Trophoblast cell (in vitro differentiated cells and primary cell): ENCODE measurements at regions not wholly inside any gene's neighbourhood (a gene's known extent, or its start where the extent isn't known, plus 50 kb on each side); places are given as distances from the start of the nearest gene placed in this dataset.

ENCODE experiments used
- DNase-seq, 2 donors: peaks; one replicate each; pipeline ENCODE4 v3.0.0-alpha.2; 2016
- H2AFZ ChIP-seq: 2 replicates; pipeline ENCODE4 v1.6.1; 2013; ENCODE audit warnings: low read length, moderate library complexity, mild to moderate bottlenecking; ENCODE audit not compliant: insufficient read depth, poor library complexity
- H2AK5ac ChIP-seq: 2 replicates; pipeline ENCODE4 v1.6.1; 2013; ENCODE audit warnings: mild to moderate bottlenecking, low read length
- H2BK120ac ChIP-seq: 2 replicates; pipeline ENCODE4 v1.6.1; 2013; ENCODE audit warnings: low read length, mild to moderate bottlenecking, moderate library complexity; ENCODE audit not compliant: insufficient read depth, poor library complexity
- H2BK12ac ChIP-seq: 2 replicates; pipeline ENCODE4 v1.6.1; 2013; ENCODE audit warnings: mild to moderate bottlenecking, low read length, moderate library complexity
- H2BK5ac ChIP-seq: 2 replicates; pipeline ENCODE4 v1.6.1; 2013; ENCODE audit warnings: low read length, low read depth, moderate library complexity, mild to moderate bottlenecking; ENCODE audit not compliant: poor library complexity
- H3K14ac ChIP-seq: 2 replicates; pipeline ENCODE4 v1.6.1; 2013; ENCODE audit warnings: mild to moderate bottlenecking, low read length
- H3K18ac ChIP-seq: 2 replicates; pipeline ENCODE4 v1.6.1; 2013; ENCODE audit warnings: mild to moderate bottlenecking, low read length
- H3K23ac ChIP-seq: 2 replicates; pipeline ENCODE4 v1.6.1; 2013; ENCODE audit warnings: low read length
- H3K27ac ChIP-seq: 2 replicates; pipeline ENCODE4 v1.5.1; 2013; ENCODE audit warnings: low read depth, mild to moderate bottlenecking, inconsistent platforms, low read length, moderate library complexity
- H3K27me3 ChIP-seq: 2 replicates; pipeline ENCODE4 v1.6.1; 2013; ENCODE audit warnings: inconsistent platforms, mild to moderate bottlenecking, low read length, moderate library complexity; ENCODE audit not compliant: insufficient read depth
- H3K36me3 ChIP-seq, 2 experiments: 1 replicate in 1 of 2; 2 replicates in 1 of 2; pipeline ENCODE4 v1.6.1; 2013; ENCODE audit warnings: low read length in 2 of 2, mild to moderate bottlenecking in 2 of 2, moderate library complexity in 1 of 2; ENCODE audit not compliant: insufficient read depth in 2 of 2, control insufficient read depth in 1 of 2
- H3K4ac ChIP-seq: 2 replicates; pipeline ENCODE4 v1.6.1; 2013; ENCODE audit warnings: low read depth, mild to moderate bottlenecking, low read length, moderate library complexity
- H3K4me1 ChIP-seq, 2 experiments: 1 replicate in 1 of 2; 2 replicates in 1 of 2; pipeline ENCODE4 v1.6.1; 2013; ENCODE audit warnings: low read length in 2 of 2, mild to moderate bottlenecking in 2 of 2, moderate library complexity in 1 of 2; ENCODE audit not compliant: insufficient read depth in 2 of 2, control insufficient read depth in 1 of 2
- H3K4me2 ChIP-seq: 2 replicates; pipeline ENCODE4 v1.6.1; 2013; ENCODE audit warnings: inconsistent platforms, mild to moderate bottlenecking, low read length, moderate library complexity
- H3K4me3 ChIP-seq: 2 replicates; pipeline ENCODE4 v1.5.1; 2013; ENCODE audit warnings: mild to moderate bottlenecking, low read depth, low read length, inconsistent platforms
- H3K79me1 ChIP-seq: one replicate; pipeline ENCODE4 v1.6.1; 2013; ENCODE audit warnings: low read length
- H3K79me2 ChIP-seq: 2 replicates; pipeline ENCODE4 v1.6.1; 2013; ENCODE audit warnings: low read length, mild to moderate bottlenecking; ENCODE audit not compliant: control insufficient read depth, insufficient read depth, poor library complexity
- H3K9ac ChIP-seq: 2 replicates; pipeline ENCODE4 v1.6.1; 2013; ENCODE audit warnings: mild to moderate bottlenecking, low read length
- H3K9me3 ChIP-seq: 2 replicates; pipeline ENCODE4 v1.6.1; 2013; ENCODE audit warnings: low read depth, mild to moderate bottlenecking, control low read depth, inconsistent platforms, low read length; ENCODE audit not compliant: insufficient read depth
- H4K12ac ChIP-seq: 2 replicates; pipeline ENCODE4 v1.6.1; 2013; ENCODE audit warnings: low read depth, mild to moderate bottlenecking, low read length, moderate library complexity
- H4K8ac ChIP-seq: 2 replicates; pipeline ENCODE4 v1.6.1; 2013; ENCODE audit warnings: low read depth, mild to moderate bottlenecking, low read length, moderate library complexity
- H4K91ac ChIP-seq: one replicate; pipeline ENCODE4 v1.6.1; 2013; ENCODE audit warnings: low read depth, mild to moderate bottlenecking, low read length, moderate library complexity
- WGBS: extraction: QIAGEN DNeasy Blood & Tissue Kit; methylation state at CpG from one replicate; pipeline ENCODE4 v1.1.7; 2013; ENCODE audit warnings: missing lambda C conversion rate; ENCODE audit not compliant: insufficient read length, insufficient coverage; ENCODE audit errors: extremely low coverage; 5-methylcytosine and 5-hydroxymethylcytosine counted together

DNA sequence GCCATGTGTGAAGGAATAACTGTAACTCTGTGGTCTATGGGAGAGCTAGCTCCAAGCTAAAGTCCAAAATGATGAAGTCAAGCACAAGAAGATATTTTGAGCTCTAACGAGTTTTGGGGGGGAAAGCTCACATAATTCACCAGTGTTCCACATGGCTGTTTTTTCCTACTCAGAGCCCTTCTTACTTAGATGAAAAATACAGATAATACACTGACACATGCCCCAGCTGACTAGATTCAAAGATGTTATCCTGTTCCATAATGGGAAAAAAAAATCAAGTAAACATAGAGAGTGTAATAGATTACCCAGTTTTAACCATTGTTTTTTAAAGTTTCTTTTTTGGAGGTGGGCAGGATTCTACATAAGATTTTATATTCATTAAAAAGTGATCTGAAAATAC, 86.6 kb downstream of the PRLHR start:
- Histone ChIP-seq H4K8ac (no peak overlapping the region), H3K27ac (no peak overlapping the region), H2AK5ac (no peak overlapping the region), H3K79me1 (no peaks in the 10 kb centered on the region), H3K23ac (no peak overlapping the region), H3K18ac (no peak overlapping the region), H3K27me3 (no peaks in the 10 kb centered on the region), H3K4me2 (no peak overlapping the region), H2BK12ac (no peak overlapping the region), H3K4me1 (peaks cover 0 to 2% of the 10 kb centered on the region in 2 experiments), H3K9ac (no peak overlapping the region), H2BK5ac (no peak overlapping the region), H4K91ac (no peak overlapping the region), H2AFZ (no peak overlapping the region), H4K12ac (no peak overlapping the region), H3K4me3 (no peak overlapping the region), H3K14ac (no peak overlapping the region), H2BK120ac (no peak overlapping the region), H3K36me3 (no peaks in the 10 kb centered on the region), H3K9me3 (no peaks in the 10 kb centered on the region), H3K79me2 (no peaks in the 10 kb centered on the region), H3K4ac (no peak overlapping the region)
- WGBS: no CpG with 5 or more reads among the region's 1 CpG
- no peak for DNase-seq

DNA sequence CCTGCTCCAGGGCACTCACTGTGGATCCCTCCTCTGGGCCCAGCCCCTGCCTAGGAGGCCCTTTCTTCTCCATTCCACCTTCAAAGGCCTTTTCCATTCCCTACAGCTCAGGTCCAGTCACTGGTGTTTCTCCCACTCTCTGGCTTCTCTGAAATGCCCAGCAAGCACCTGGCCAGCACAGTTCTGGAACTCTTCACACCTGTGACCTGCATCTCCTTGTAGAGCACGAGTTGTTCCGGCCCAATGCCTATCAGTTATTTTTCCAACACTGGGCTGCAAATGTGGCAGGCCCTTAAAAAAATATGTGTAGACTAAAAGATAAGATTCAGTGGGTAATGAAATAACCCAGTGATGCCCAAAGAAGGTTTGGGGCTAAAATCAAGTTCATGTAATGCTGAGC, 87.1 kb downstream of the PRLHR start:
- no peaks in the 10 kb centered on the region for H3K79me1 ChIP-seq
- H3K9me3 ChIP-seq: no peaks in the 10 kb centered on the region
- no CpG with 5 or more reads among the region's 2 CpGs for WGBS
- no peak overlapping the region for H4K8ac ChIP-seq
- H2BK12ac ChIP-seq: no peak overlapping the region
- no peaks in the 10 kb centered on the region for H3K27me3 ChIP-seq
- no peak overlapping the region for H3K4me3 ChIP-seq
- H3K27ac ChIP-seq: no peak overlapping the region
- H4K12ac ChIP-seq: no peak overlapping the region
- H3K36me3 ChIP-seq: no peaks in the 10 kb centered on the region
- H2BK5ac ChIP-seq: no peak overlapping the region
- H3K14ac ChIP-seq: no peak overlapping the region
- no peak overlapping the region for H2AFZ ChIP-seq
- no peak overlapping the region for H4K91ac ChIP-seq
- no peak overlapping the region for H3K23ac ChIP-seq
- H3K9ac ChIP-seq: no peak overlapping the region
- no peak overlapping the region for H2BK120ac ChIP-seq
- H3K4me2 ChIP-seq: no peak overlapping the region
- H2AK5ac ChIP-seq: no peak overlapping the region
- no peak for DNase-seq
- H3K4me1 ChIP-seq: peaks cover 0 to 2% of the 10 kb centered on the region in 2 experiments
- H3K79me2 ChIP-seq: no peaks in the 10 kb centered on the region
- H3K4ac ChIP-seq: no peak overlapping the region
- no peak overlapping the region for H3K18ac ChIP-seq

DNA sequence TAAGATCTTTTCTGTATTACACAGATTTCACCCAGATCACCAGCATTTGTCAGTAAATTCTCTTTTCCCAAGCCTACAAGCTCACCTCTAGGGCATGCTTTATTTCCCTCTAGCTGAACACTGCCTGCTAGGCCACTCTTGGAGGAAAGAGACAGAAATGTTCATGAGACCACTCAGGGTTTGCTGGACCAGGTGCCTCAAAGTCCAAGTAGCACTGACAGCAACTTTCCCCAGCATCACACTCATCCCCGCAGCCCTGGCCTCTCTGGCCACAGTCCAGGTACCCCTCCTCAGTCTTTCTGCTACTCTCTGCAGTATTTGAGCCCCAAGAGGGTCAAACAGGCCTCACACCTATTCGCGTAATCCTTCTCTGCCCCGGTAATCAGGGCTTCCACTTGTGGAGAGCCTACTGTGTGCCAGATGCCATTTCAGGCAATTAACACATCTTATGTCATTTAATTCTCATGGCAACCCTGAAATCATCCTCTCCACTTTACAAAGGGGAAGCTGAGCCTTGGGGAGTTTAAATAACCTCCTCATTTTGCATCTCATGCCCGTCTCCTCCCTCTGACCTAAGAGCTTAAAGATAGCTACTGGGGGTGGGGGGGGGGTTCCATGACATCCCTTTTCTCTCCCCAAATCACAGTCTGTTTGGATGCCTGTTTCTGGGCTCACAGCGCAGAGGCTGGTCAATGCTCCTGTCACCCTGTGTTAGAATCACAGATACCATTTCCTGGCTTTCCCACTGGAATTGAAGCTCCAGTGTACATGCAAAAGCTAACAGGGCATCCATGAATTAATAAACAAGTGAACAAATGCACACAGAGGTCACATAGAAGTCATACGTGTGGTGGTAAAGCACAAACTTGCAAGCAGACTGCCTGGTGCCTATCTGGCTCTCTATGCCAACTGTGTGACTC, 88.5 kb downstream of the PRLHR start:
- no peak overlapping the region for H2AFZ ChIP-seq
- no peak overlapping the region for H4K91ac ChIP-seq
- H2BK120ac ChIP-seq: no peak overlapping the region
- H4K8ac ChIP-seq: no peak overlapping the region
- H3K9ac ChIP-seq: no peak overlapping the region
- H3K27ac ChIP-seq: no peak overlapping the region
- H3K27me3 ChIP-seq: no peaks in the 10 kb centered on the region
- H2AK5ac ChIP-seq: no peak overlapping the region
- H3K36me3 ChIP-seq: no peaks in the 10 kb centered on the region
- no peak overlapping the region for H3K23ac ChIP-seq
- WGBS: no CpG with 5 or more reads among the region's 7 CpGs
- peaks cover 5% of the 10 kb centered on the region in 2 experiments for H3K4me1 ChIP-seq
- no peaks in the 10 kb centered on the region for H3K79me2 ChIP-seq
- H3K14ac ChIP-seq: no peak overlapping the region
- H2BK12ac ChIP-seq: no peak overlapping the region
- DNase-seq: no peak
- no peak overlapping the region for H2BK5ac ChIP-seq
- no peak overlapping the region for H3K4me2 ChIP-seq
- no peak overlapping the region for H3K4ac ChIP-seq
- no peaks in the 10 kb centered on the region for H3K79me1 ChIP-seq
- no peak overlapping the region for H3K18ac ChIP-seq
- no peaks in the 10 kb centered on the region for H3K9me3 ChIP-seq
- H4K12ac ChIP-seq: no peak overlapping the region
- no peak overlapping the region for H3K4me3 ChIP-seq

DNA sequence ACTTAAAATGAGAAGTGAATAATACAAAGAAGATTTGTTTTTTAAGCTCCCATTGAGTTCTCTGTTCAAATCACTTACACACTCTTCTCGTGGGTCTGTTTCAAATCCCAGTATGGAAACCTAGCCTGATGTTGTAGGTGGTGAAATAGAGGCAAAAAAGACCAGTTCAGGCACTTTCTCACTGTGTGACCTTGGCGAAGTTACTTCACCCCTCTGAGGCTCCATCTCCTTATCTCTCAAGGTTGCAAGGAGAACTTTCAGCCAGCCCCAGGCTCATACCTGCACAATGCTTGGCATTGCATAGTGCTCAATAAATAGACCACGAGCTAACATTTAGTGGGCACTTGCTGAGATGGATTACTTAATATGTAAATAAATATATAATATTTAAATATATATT, 90.1 kb downstream of the PRLHR start:
- no peaks in the 10 kb centered on the region for H3K9me3 ChIP-seq
- H3K4ac ChIP-seq: no peak overlapping the region
- H3K9ac ChIP-seq: no peak overlapping the region
- H3K36me3 ChIP-seq: no peaks in the 10 kb centered on the region
- H3K79me2 ChIP-seq: no peaks in the 10 kb centered on the region
- H3K4me3 ChIP-seq: no peak overlapping the region
- DNase-seq: no peak
- WGBS: no CpG with 5 or more reads among the region's 3 CpGs
- no peak overlapping the region for H4K91ac ChIP-seq
- H3K14ac ChIP-seq: no peak overlapping the region
- H2BK12ac ChIP-seq: no peak overlapping the region
- H3K79me1 ChIP-seq: no peaks in the 10 kb centered on the region
- H3K4me2 ChIP-seq: no peak overlapping the region
- no peak overlapping the region for H3K18ac ChIP-seq
- no peak overlapping the region for H2BK120ac ChIP-seq
- no peak overlapping the region for H2AFZ ChIP-seq
- H4K12ac ChIP-seq: no peak overlapping the region
- no peak overlapping the region for H2AK5ac ChIP-seq
- no peak overlapping the region for H4K8ac ChIP-seq
- no peak overlapping the region for H3K23ac ChIP-seq
- no peaks in the 10 kb centered on the region for H3K27me3 ChIP-seq
- H3K27ac ChIP-seq: no peak overlapping the region
- no peak overlapping the region for H2BK5ac ChIP-seq
- peaks cover 11 to 12% of the 10 kb centered on the region in 2 experiments for H3K4me1 ChIP-seq
